ENCODE measurements at regions not wholly inside any gene's neighbourhood (a gene's known extent, or its start where the extent isn't known, plus 50 kb on each side); places are given as distances from the start of the nearest gene placed in this dataset.

- TF ChIP-seq AGO2 (optimal IDR thresholded peaks at IDR 0.05; ENCODE audit: low read depth, low read length) (no peak), NR2C2 (CRISPR knock-in tag; IDR thresholded peaks at IDR 0.05; ENCODE audit: borderline replicate concordance) (no peak)
Measured at GRCh38 chr20:48007351-48007750, 222.1 kb upstream of the SULF2 start (continued).

- H2AFZ ChIP-seq (ENCODE audit: low read length): no peak overlapping the region
- no peak overlapping the region for H3K4me3 ChIP-seq (replicated peaks in 1 of 3; ENCODE audit: insufficient read depth in 1 of 3, low read depth in 2 of 3, low read length in 3 of 3)
- 31% methylated on average over 12 of the region's 14 CpGs for WGBS (ENCODE audit: low lambda C conversion rate)
- H3K9me3 ChIP-seq (ENCODE audit: low read length): peaks cover 11% of the 10 kb centered on the region; the same call in 1 of the 2 replicates
- peaks cover 0 to 14% of the 10 kb centered on the region in 2 experiments; a peak in 3 of 5 replicates for H3K27me3 ChIP-seq (ENCODE audit: control insufficient read depth in 1 of 2, insufficient read depth in 2 of 2, low read length in 2 of 2)
- FAIRE-seq: no peak
- H3K79me2 ChIP-seq (ENCODE audit: insufficient read depth, low read length): no peaks in the 10 kb centered on the region
- in situ Hi-C loops (cut with HindIII; ENCODE audit: extremely low pct_ligation_motif_present, low pct_unique_long_range_greater_than_20kb) (no loop called here), intact Hi-C loops (cut with micrococcal nuclease; ENCODE audit: unreplicated experiment) (no loop called here)
- no TSS peak for BruUV-seq (replicated peaks)
- DNase-seq (ENCODE audit: low spot score): no peak
- H3K4me1 ChIP-seq (ENCODE audit: insufficient read depth, low read length): no peaks in the 10 kb centered on the region
- H4K20me1 ChIP-seq (ENCODE audit: insufficient read depth, low read length): no peaks in the 10 kb centered on the region
- no peaks in the 10 kb centered on the region for H3K36me3 ChIP-seq (replicated peaks in 1 of 2; ENCODE audit: control insufficient read depth in 1 of 2, insufficient read depth in 2 of 2, low read length in 2 of 2)
- ChIA-PET CTCF (ENCODE audit: low intra/inter-chr PET ratio, low total read pairs) (no interaction called here), POLR2A (no interaction called here)
- H3K27ac ChIP-seq (ENCODE audit: extremely low read length, insufficient read depth, low read length): no peak overlapping the region
- H3K4me2 ChIP-seq (ENCODE audit: low read depth, low read length): no peak overlapping the region
- peak; percentile 20; the same call in 1 of the 3 replicates for ATAC-seq
- no peak overlapping the region for H3K9ac ChIP-seq (ENCODE audit: insufficient read depth, low read depth, low read length)
- no peak for TF ChIP-seq ZNF75D (CRISPR knock-in tag; IDR thresholded peaks at IDR 0.05; ENCODE audit: borderline replicate concordance)
- TF ChIP-seq ZNF768 (CRISPR knock-in tag; IDR thresholded peaks at IDR 0.05): peak; percentile 87
- TF ChIP-seq ZBTB2 (CRISPR knock-in tag; IDR thresholded peaks at IDR 0.05; ENCODE audit: low read depth): no peak
- no peak for TF ChIP-seq SMARCC2 (IDR thresholded peaks at IDR 0.05)
- no peak for TF ChIP-seq ZNF496 (CRISPR knock-in tag; IDR thresholded peaks at IDR 0.05; ENCODE audit: insufficient replicate concordance)
- peak; percentile 12; the same call in 1 of the 2 replicates for TF ChIP-seq ZNF687 (CRISPR knock-in tag; IDR thresholded peaks at IDR 0.05)
- no peak for TF ChIP-seq ZNF646 (CRISPR knock-in tag; IDR thresholded peaks at IDR 0.05)
Measured at GRCh38 chr20:48006036-48006833, 221.0 kb upstream of the SULF2 start.
